T47D (cell line): ENCODE measurements at regions not wholly inside any gene's neighbourhood (a gene's known extent, or its start where the extent isn't known, plus 50 kb on each side); places are given as distances from the start of the nearest gene placed in this dataset.

Experiments used
- DNase-seq, 2 experiments: peaks; one replicate each; pipeline versions ENCODE4 v3.0.0 to v3.0.0-alpha.2; 2011 to 2012; ENCODE audit warnings: low read depth in 1 of 2, low spot score in 1 of 2
- JUND ChIP-seq: IDR thresholded peaks from 2 replicates; pipeline ENCODE4 v1.6.1; 2012; ENCODE audit warnings: low read depth
- in situ Hi-C: cut with HindIII; loops from 2 replicates; pipeline ENCODE4 v1.10.0; 2016; ENCODE audit warnings: low sequenced_read_pairs, low pct_unique_long_range_greater_than_20kb

- in situ Hi-C loops: no loop called here
- TF ChIP-seq JUND: no peak
- DNase-seq: no peak
Observed at GRCh38 chr10:78251016-78251385, 217.3 kb downstream of the RPS24 start.

- in situ Hi-C loops: no loop called here
- TF ChIP-seq JUND: no peak
- no peak for DNase-seq
Observed at GRCh38 chr10:78252286-78252685, 218.6 kb downstream of the RPS24 start.

GRCh38 chr10:78253063-78253853 lies 219.6 kb downstream of the RPS24 start:
- no peak for DNase-seq
- in situ Hi-C loops: no loop called here
- no peak for TF ChIP-seq JUND

- in situ Hi-C loops: no loop called here
- DNase-seq: no peak
- no peak for TF ChIP-seq JUND
Observed at GRCh38 chr10:78254013-78254412, 220.3 kb downstream of the RPS24 start.

GRCh38 chr10:78255214-78255613 lies 221.6 kb downstream of the RPS24 start:
- DNase-seq: no peak
- no peak for TF ChIP-seq JUND
- in situ Hi-C loops: no loop called here

- TF ChIP-seq JUND: no peak
- in situ Hi-C loops: no loop called here
- DNase-seq: peak; percentile 42 to 81
Observed at GRCh38 chr10:78255796-78256638, 222.4 kb downstream of the RPS24 start.

- TF ChIP-seq JUND: no peak
- in situ Hi-C loops: no loop called here
- peak in 1 of 2 experiments; percentile 21 for DNase-seq
Observed at GRCh38 chr10:78258323-78259030, 224.8 kb downstream of the RPS24 start.

GRCh38 chr10:78259391-78259790 lies 225.7 kb downstream of the RPS24 start:
- in situ Hi-C loops: no loop called here

GRCh38 chr10:78260141-78260540 lies 226.5 kb downstream of the RPS24 start:
- TF ChIP-seq JUND: no peak
- no peak for DNase-seq
- in situ Hi-C loops: no loop called here

More at GRCh38 chr10:78259391-78259790, 225.7 kb downstream of the RPS24 start:
- DNase-seq: no peak
- TF ChIP-seq JUND: no peak

- in situ Hi-C loops: no loop called here
- TF ChIP-seq JUND: no peak
- DNase-seq: no peak
Observed at GRCh38 chr10:78260680-78261079, 227.0 kb downstream of the RPS24 start.

GRCh38 chr10:78261291-78261690 lies 227.6 kb downstream of the RPS24 start:
- DNase-seq: no peak
- in situ Hi-C loops: no loop called here
- no peak for TF ChIP-seq JUND

GRCh38 chr10:78262860-78263259 lies 229.2 kb downstream of the RPS24 start:
- in situ Hi-C loops: no loop called here
- no peak for TF ChIP-seq JUND
- no peak for DNase-seq
